ENCODE measurements at regions not wholly inside any gene's neighbourhood (a gene's known extent, or its start where the extent isn't known, plus 50 kb on each side); places are given as distances from the start of the nearest gene placed in this dataset.

GRCh38 chr4:117893207-117893606 lies 141.1 kb upstream of the NDST3 start:
- TF ChIP-seq POLR2AphosphoS5 (IDR thresholded peaks at IDR 0.05) (no peak), SMC3 (conservative IDR thresholded peaks at IDR 0.05; ENCODE audit: poor library complexity) (no peak), RAD21 (conservative IDR thresholded peaks at IDR 0.05) (no peak), EZH2 (IDR thresholded peaks at IDR 0.05; ENCODE audit: borderline replicate concordance, insufficient read depth, low read length, poor library complexity, severe bottlenecking) (no peak), MXI1 (conservative IDR thresholded peaks at IDR 0.05; ENCODE audit: poor library complexity, severe bottlenecking) (no peak), EP300 (conservative IDR thresholded peaks at IDR 0.05; ENCODE audit: poor library complexity, severe bottlenecking) (no peak), TAF1 (IDR thresholded peaks at IDR 0.05; ENCODE audit: low read depth) (no peak)
- TF ChIP-seq, protein P1, sequence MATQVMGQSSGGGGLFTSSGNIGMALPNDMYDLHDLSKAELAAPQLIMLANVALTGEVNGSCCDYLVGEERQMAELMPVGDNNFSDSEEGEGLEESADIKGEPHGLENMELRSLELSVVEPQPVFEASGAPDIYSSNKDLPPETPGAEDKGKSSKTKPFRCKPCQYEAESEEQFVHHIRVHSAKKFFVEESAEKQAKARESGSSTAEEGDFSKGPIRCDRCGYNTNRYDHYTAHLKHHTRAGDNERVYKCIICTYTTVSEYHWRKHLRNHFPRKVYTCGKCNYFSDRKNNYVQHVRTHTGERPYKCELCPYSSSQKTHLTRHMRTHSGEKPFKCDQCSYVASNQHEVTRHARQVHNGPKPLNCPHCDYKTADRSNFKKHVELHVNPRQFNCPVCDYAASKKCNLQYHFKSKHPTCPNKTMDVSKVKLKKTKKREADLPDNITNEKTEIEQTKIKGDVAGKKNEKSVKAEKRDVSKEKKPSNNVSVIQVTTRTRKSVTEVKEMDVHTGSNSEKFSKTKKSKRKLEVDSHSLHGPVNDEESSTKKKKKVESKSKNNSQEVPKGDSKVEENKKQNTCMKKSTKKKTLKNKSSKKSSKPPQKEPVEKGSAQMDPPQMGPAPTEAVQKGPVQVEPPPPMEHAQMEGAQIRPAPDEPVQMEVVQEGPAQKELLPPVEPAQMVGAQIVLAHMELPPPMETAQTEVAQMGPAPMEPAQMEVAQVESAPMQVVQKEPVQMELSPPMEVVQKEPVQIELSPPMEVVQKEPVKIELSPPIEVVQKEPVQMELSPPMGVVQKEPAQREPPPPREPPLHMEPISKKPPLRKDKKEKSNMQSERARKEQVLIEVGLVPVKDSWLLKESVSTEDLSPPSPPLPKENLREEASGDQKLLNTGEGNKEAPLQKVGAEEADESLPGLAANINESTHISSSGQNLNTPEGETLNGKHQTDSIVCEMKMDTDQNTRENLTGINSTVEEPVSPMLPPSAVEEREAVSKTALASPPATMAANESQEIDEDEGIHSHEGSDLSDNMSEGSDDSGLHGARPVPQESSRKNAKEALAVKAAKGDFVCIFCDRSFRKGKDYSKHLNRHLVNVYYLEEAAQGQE (IDR thresholded peaks at IDR 0.05; ENCODE audit: borderline replicate concordance): no peak
- TF ChIP-seq, protein P2, sequence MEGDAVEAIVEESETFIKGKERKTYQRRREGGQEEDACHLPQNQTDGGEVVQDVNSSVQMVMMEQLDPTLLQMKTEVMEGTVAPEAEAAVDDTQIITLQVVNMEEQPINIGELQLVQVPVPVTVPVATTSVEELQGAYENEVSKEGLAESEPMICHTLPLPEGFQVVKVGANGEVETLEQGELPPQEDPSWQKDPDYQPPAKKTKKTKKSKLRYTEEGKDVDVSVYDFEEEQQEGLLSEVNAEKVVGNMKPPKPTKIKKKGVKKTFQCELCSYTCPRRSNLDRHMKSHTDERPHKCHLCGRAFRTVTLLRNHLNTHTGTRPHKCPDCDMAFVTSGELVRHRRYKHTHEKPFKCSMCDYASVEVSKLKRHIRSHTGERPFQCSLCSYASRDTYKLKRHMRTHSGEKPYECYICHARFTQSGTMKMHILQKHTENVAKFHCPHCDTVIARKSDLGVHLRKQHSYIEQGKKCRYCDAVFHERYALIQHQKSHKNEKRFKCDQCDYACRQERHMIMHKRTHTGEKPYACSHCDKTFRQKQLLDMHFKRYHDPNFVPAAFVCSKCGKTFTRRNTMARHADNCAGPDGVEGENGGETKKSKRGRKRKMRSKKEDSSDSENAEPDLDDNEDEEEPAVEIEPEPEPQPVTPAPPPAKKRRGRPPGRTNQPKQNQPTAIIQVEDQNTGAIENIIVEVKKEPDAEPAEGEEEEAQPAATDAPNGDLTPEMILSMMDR (IDR thresholded peaks at IDR 0.05; ENCODE audit: poor library complexity, severe bottlenecking): no peak
- H3K79me2 ChIP-seq (replicated peaks; ENCODE audit: insufficient read depth, low read length): no peaks in the 10 kb centered on the region

GRCh38 chr4:117898496-117898895 lies 135.8 kb upstream of the NDST3 start:
- H3K27me3 ChIP-seq (ENCODE audit: insufficient read depth, low read depth, low read length): no peaks in the 10 kb centered on the region
- H3F3A ChIP-seq (ENCODE audit: insufficient read depth, low read length, poor library complexity, severe bottlenecking): no peaks in the 10 kb centered on the region
- no peaks in the 10 kb centered on the region for H3K9me3 ChIP-seq (ENCODE audit: low read length)
- no peaks in the 10 kb centered on the region for H4K20me1 ChIP-seq (ENCODE audit: insufficient read depth)
- no peaks in the 10 kb centered on the region for H3K9me2 ChIP-seq (ENCODE audit: insufficient read depth, low read length)
- TF ChIP-seq, protein P1 (IDR thresholded peaks at IDR 0.05; ENCODE audit: borderline replicate concordance): no peak
- TF ChIP-seq EZH2 (IDR thresholded peaks at IDR 0.05; ENCODE audit: borderline replicate concordance, insufficient read depth, low read length, poor library complexity, severe bottlenecking) (no peak), RAD21 (conservative IDR thresholded peaks at IDR 0.05) (no peak), SMC3 (conservative IDR thresholded peaks at IDR 0.05; ENCODE audit: poor library complexity) (no peak), EP300 (conservative IDR thresholded peaks at IDR 0.05; ENCODE audit: poor library complexity, severe bottlenecking) (no peak), POLR2AphosphoS5 (IDR thresholded peaks at IDR 0.05) (no peak), TAF1 (IDR thresholded peaks at IDR 0.05; ENCODE audit: low read depth) (no peak)
- TF ChIP-seq, protein P2 (IDR thresholded peaks at IDR 0.05; ENCODE audit: poor library complexity, severe bottlenecking): no peak
- H3K9ac ChIP-seq (ENCODE audit: low read length): no peak overlapping the region
- H3K4me3 ChIP-seq (ENCODE audit: low read length): no peak overlapping the region
- H3K4me2 ChIP-seq (ENCODE audit: low read length): no peak overlapping the region
- H3K27ac ChIP-seq (ENCODE audit: low read length): no peak overlapping the region
- H3K79me2 ChIP-seq (replicated peaks; ENCODE audit: insufficient read depth, low read length): no peaks in the 10 kb centered on the region
- no peak overlapping the region for H2AFZ ChIP-seq (ENCODE audit: low read depth, low read length)
- H3K36me3 ChIP-seq (ENCODE audit: insufficient read depth, low read length): no peaks in the 10 kb centered on the region

More at GRCh38 chr4:117893207-117893606, 141.1 kb upstream of the NDST3 start:
- Histone ChIP-seq H3K27me3 (ENCODE audit: insufficient read depth, low read depth, low read length) (no peaks in the 10 kb centered on the region), H3K27ac (ENCODE audit: low read length) (no peak overlapping the region), H4K20me1 (ENCODE audit: insufficient read depth) (no peaks in the 10 kb centered on the region), H3K9ac (ENCODE audit: low read length) (no peak overlapping the region), H2AFZ (ENCODE audit: low read depth, low read length) (no peak overlapping the region), H3F3A (ENCODE audit: insufficient read depth, low read length, poor library complexity, severe bottlenecking) (no peaks in the 10 kb centered on the region), H3K4me3 (ENCODE audit: low read length) (no peak overlapping the region), H3K9me3 (ENCODE audit: low read length) (no peaks in the 10 kb centered on the region), H3K9me2 (ENCODE audit: insufficient read depth, low read length) (no peaks in the 10 kb centered on the region), H3K4me2 (ENCODE audit: low read length) (no peak overlapping the region), H3K36me3 (ENCODE audit: insufficient read depth, low read length) (no peaks in the 10 kb centered on the region)
